ENCODE measurements at regions not wholly inside any gene's neighbourhood (a gene's known extent, or its start where the extent isn't known, plus 50 kb on each side); places are given as distances from the start of the nearest gene placed in this dataset.

DNA sequence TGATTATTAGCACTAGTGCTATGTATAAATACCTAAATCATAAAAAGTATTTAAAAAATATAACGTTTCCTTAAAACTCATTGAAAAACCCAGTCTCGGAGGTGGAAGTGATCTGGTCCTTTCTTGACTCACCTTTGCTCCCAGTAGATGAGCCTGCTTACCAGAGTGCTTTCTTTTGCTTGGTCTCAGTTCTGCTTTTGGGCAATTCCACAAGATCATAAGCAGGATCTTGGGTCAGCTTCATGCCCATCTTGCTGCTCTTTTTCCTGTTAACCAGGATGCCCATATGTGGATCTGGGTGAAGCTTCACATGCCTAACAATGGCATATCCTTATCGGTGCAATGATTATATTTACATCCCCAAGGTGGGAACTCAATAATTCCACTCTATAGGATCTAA is 332.1 kb upstream of the FAM98A start:
- TF ChIP-seq, protein P1, sequence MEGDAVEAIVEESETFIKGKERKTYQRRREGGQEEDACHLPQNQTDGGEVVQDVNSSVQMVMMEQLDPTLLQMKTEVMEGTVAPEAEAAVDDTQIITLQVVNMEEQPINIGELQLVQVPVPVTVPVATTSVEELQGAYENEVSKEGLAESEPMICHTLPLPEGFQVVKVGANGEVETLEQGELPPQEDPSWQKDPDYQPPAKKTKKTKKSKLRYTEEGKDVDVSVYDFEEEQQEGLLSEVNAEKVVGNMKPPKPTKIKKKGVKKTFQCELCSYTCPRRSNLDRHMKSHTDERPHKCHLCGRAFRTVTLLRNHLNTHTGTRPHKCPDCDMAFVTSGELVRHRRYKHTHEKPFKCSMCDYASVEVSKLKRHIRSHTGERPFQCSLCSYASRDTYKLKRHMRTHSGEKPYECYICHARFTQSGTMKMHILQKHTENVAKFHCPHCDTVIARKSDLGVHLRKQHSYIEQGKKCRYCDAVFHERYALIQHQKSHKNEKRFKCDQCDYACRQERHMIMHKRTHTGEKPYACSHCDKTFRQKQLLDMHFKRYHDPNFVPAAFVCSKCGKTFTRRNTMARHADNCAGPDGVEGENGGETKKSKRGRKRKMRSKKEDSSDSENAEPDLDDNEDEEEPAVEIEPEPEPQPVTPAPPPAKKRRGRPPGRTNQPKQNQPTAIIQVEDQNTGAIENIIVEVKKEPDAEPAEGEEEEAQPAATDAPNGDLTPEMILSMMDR (IDR thresholded peaks at IDR 0.05) = no peak
- no peak for TF ChIP-seq POLR2A (IDR thresholded peaks at IDR 0.05)

All from tibial nerve (tissue), 3 donors.